ENCODE measurements at regions not wholly inside any gene's neighbourhood (a gene's known extent, or its start where the extent isn't known, plus 50 kb on each side); places are given as distances from the start of the nearest gene placed in this dataset.

- DNase-seq (ENCODE audit: low read depth in 2 of 2, low spot score in 1 of 2) = no peak
These were observed 177.0 kb upstream of the EDNRA start for GRCh38 chr4:147303873-147304229.

DNA sequence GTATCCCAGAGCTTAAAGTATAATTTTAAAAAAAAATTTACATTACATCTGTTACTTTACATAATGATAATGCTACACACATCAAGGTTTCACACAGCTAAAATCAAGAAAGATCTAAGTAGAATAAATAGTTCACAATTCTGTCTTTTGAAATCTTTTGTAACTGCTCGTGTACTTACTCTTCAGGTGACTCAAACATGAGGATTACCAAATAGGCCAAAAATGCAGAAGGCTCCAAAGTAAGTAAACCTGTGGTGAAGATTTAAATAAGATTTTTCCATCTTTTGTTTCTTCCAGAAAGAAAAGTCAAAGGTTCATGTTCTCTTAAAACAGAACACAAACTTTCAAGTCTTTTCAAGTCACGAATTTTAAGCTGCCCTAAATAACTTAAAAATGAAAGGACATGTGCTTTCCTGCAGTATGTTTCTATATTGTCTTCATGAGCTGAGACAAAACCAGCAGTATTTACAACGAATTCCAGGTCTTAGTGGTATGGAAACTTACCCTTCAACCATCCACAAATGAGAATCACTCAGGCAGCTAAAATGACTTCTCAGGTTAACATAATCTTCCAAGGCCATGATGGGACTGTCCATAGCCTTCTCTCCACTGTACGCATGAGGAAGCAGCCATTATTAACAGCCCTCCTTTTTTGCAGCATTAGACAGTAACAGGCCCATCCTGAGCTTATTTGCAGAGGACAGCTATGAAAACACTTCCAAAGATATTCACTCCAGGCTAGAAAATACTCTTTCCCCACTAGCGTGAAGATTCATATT, 172.8 kb upstream of the EDNRA start:
- no peak for DNase-seq (ENCODE audit: low read depth in 2 of 2, low spot score in 1 of 2)

DNA sequence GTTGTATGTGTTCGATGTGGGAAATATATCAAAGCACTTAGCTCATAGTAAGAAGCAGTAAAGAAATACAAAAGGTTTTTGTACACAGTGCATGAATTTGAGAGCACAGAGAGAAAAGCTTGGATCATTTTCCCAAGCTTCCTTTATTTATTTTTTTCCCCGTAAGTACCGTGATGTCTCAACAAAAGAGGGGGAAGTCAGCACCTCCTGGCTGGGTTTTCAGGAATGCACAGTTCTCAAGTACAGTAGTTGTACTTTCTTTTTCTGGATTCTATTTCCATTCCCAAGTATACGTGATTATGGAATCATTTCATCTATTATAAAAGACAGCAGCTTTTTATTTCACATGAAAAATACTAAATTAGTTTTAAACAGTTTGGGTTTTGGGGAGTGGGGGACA, 171.5 kb upstream of the EDNRA start:
- no peak for DNase-seq (ENCODE audit: low read depth in 2 of 2, low spot score in 1 of 2)

DNA sequence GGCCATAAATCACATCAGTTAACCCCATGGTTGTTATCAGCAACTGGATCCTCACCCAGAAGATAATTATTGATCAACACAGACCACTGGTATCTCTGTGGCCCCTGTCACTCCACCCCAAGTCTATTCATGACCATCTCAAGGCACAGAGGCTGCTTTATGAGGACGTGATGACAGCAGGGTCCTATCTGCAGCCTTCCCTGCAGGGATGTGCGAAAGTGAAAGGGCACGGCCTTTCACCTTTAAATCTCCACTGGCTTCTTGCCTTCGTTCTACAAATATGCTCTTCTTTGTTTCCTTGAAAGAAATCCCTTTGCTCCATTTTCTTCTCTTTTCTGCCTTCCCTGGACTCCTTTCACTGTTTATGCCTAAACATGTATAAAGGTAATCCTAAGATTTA, 170.6 kb upstream of the EDNRA start:
- no peak for DNase-seq (ENCODE audit: low read depth in 2 of 2, low spot score in 1 of 2)

DNA sequence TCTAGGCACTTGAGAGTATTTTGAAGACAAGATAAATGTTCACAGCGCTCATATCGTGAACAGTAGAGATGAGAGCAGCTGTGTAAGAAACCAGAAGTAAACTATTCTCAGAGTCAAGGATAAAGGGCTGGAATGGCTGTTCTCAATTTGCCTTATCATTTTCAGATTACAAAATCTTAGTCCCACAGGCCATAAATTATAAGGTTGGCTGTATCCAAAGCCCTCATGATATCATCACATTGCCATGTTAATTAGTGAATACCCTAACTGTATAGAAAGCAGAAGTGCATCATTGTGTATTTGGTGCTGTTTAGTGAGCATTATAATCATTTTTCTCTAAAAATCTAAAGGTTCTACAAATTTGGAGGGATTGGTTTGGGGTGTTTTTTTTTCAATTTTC, 168.9 kb upstream of the EDNRA start:
- DNase-seq (ENCODE audit: low read depth in 2 of 2, low spot score in 1 of 2) = no peak

DNA sequence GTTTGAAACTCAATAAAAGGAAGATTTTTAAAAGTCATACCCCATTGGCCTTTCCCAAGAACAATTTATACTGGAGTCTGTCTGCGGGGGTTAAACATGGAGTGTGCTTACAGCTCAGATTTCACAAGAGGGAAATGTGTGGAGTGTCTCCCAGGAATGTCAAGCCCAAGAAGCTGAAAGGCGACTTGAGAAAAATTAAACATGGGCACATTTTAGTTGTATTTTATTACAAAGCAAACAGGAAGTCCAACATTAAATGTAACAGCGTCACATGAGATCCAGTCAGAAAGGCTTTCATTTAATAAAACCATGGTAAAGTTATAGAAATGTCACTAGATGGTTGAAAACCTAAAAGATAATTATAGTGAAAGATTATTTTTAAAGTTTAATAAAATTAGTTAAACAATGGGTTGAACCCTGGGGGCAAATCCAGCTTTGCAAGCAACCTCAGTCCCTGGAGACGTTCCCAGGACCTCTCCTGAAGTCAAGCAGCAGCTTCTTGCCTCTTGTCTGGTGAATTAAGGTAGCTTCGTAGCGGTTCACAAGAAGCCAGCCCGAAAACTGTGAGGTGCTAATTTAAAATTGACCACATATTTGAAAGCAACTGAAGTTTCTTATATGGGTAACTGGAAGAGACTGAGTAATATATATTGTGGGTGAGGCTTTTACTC, 168.4 kb upstream of the EDNRA start:
- DNase-seq (ENCODE audit: low read depth in 2 of 2, low spot score in 1 of 2) = no peak

DNA sequence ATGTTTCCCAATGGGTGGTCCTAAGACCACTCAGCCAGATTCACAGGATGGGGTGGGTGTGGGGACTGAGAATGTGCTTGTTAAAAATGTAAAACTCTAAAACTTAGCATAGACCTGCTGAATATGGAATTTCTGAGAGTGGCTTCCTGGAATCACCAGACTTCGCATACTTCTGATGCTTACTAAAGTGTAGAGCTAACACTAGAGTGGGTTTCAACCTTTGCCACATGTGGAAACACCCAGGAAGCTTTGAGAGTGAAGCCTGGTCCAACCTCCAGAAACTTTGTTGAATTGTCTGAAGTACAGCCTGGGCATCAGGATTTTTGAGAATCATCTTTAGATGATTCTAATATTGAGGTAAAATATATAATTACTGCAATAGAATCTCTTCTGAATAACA, 167.8 kb upstream of the EDNRA start:
- DNase-seq (ENCODE audit: low read depth in 2 of 2, low spot score in 1 of 2) = no peak

DNA sequence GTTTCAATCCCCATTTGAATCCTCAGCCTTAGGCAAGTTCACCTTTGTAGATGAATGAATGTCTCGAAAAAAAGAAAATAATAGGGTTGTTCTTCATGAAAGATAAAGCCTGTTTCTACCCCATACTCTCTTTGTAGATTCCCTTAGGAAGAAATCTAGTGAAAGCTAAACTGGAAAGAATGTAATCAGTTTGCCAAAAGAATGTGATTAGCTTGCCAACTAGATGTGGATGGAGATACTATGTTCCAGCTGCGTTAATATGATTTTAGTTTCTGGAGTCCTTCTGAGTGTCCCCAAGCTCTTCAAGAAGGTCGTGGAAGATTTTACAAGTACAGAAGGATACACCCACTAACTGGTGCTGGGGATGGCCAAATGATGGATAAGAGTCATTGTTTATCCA, 162.3 kb upstream of the EDNRA start:
- no peak for DNase-seq (ENCODE audit: low read depth in 2 of 2, low spot score in 1 of 2)

DNA sequence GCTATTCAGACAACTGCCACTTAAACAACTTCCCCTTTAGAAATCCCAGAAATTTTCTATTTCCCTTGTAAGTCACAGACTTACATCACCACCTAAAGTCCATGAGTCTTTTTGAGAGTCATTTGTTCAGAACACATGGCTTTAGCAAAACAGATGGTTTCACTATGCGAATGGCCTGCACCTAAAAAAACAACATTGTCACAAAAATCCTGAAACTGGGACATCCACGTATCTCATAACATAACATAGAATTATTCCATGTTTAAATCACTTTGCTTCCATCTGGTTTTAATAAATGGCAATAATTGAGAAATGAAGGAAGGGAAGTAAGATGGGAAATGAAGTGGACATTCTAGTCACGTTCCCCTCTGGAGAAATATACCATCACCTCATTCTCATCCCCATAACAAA, 155.3 kb upstream of the EDNRA start:
- DNase-seq (ENCODE audit: low read depth in 2 of 2, low spot score in 1 of 2) = no peak

GRCh38 chr4:147326591-147326990, 154.3 kb upstream of the EDNRA start:
- DNase-seq (ENCODE audit: low read depth in 2 of 2, low spot score in 1 of 2) = no peak

GRCh38 chr4:147327322-147327721, 153.6 kb upstream of the EDNRA start:
- DNase-seq (ENCODE audit: low read depth in 2 of 2, low spot score in 1 of 2) = no peak

DNA sequence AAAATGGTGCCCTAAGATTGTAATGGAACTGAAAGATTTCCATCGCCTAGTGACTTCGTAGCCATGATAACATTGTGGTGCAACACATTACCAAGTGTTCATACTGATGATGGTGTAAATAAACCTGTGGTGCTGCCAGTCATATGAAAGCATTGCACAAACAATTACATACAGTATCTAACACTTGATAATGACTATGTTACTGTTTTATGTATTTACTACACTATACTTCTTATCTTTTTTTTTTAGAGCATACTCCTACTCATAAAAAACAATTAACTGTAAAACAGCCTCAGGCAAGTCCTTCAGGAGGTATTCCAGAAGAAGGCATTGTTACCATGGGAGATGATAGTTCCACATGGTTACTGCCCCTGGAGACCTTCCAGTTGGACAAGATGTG, 152.7 kb upstream of the EDNRA start:
- DNase-seq (ENCODE audit: low read depth in 2 of 2, low spot score in 1 of 2) = no peak

DNA sequence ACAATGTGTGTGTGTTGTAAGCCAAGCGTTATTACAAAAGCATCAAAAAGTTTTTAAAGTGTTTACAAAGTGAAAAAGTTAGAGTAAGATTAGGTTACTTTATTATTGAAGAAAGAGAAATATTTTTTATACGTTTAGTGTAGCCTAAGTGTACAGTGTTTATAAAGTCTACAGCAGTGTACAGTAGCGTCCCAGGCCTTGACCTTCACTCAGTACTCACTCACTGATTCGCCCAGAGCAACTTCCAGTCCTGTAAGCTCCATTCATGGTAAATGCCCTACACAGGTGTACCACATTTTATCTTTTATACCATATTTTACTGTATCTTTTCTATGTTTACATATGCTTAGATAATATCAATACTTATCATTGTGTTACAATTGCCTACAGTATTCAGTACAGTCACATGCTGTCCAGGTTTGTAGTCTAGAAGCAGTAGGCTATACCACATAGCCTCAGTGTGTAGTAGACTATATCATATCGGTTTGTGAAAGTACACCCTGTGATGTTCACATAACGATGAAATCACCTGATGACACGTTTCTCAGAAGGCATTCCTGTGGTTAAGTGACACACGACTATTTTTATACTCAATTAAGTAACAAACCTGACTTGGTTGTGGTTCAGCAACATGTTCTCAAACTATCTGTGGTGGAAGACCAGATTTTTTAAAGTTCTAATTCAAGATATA, 152.0 kb upstream of the EDNRA start:
- DNase-seq (ENCODE audit: low read depth in 2 of 2, low spot score in 1 of 2) = no peak

- DNase-seq (ENCODE audit: low read depth in 2 of 2, low spot score in 1 of 2) = no peak
These were observed 148.8 kb upstream of the EDNRA start for GRCh38 chr4:147332091-147332490.

GRCh38 chr4:147334478-147334877, 146.4 kb upstream of the EDNRA start:
- no peak for DNase-seq (ENCODE audit: low read depth in 2 of 2, low spot score in 1 of 2)

DNA sequence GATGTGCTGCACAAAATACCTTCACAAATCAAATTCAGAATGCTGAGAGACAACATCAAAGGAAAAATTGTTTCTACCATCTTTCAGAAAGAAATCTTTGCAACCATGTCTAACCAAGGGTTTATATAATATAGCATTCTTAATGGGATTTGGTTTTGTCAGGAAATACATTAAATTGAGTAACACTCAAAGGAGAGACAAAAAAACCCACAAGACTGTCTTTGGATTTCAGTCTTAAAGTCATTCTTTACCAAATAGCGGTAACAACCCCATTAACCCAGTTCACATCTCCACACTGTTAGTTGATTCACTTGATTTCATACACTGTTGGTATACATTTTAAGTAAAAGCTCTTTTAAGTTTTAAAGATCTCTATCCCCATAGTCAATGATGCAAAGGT, 145.7 kb upstream of the EDNRA start:
- DNase-seq (ENCODE audit: low read depth in 2 of 2, low spot score in 1 of 2) = no peak

DNA sequence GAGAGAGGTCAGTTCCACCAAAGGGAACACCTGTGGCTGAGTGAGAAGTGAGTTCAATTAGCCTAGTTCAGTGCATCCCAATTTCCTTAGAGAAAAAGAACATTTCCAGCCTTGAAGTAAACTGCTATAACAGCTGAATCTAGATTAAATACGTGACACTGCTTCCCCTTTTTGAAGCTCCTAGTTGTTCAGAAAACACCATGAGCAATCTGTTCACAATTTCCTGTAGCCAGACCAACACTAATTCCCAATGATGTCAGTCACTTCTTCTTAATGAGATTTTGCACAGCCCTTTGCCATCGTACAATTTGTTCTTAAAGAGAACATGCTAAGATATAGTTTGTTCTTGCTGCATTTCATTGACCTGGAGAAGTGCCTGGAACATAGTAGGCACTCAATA, 144.6 kb upstream of the EDNRA start:
- DNase-seq (ENCODE audit: low read depth in 2 of 2, low spot score in 1 of 2) = no peak

DNA sequence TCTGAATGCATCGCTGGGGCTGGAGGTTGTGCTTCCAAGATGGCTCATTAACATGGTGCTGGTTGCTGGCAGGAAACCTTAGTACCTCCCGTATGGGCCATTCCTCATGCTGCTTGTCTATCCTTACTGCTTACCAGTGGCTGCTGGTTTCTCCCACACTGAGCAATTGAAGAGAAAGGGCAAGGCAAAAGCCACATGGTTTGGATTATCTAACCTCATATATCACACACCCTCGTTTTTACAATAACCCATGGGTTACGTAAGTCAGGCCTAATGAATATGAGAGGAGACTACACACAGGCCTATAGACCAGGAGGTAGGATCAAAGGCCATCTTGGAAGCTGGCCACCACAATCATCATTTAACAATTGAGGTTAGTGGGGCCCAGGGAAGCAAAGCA, 141.8 kb upstream of the EDNRA start:
- DNase-seq (ENCODE audit: low read depth in 2 of 2, low spot score in 1 of 2) = no peak

GRCh38 chr4:147340111-147340510, 140.8 kb upstream of the EDNRA start:
- no peak for DNase-seq (ENCODE audit: low read depth in 2 of 2, low spot score in 1 of 2)

DNA sequence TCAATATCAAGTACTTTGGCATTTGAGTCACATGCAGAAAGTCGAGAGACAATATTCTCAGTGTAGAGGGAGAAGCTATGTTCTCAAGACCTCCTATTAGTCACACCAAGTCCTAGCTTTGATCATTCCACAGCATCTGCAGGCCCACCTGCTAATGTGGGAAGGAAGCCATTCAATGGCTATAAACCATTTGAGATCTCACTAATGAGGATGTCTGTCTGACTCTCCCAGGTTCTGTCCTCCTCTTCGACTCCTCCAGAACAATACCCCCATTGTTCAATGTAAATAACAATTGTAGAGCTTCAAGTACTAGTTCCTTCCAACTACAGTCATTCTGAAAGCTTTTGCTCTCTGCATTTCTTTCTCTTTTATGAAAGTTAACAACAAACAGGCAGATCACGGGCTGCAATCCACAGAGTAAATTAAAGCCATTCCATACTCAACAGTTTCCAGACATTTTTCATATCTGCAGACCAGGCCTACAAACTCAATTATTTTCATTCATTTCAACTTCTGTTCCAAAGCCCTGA, 140.2 kb upstream of the EDNRA start:
- DNase-seq (ENCODE audit: low read depth in 2 of 2, low spot score in 1 of 2) = no peak

DNA sequence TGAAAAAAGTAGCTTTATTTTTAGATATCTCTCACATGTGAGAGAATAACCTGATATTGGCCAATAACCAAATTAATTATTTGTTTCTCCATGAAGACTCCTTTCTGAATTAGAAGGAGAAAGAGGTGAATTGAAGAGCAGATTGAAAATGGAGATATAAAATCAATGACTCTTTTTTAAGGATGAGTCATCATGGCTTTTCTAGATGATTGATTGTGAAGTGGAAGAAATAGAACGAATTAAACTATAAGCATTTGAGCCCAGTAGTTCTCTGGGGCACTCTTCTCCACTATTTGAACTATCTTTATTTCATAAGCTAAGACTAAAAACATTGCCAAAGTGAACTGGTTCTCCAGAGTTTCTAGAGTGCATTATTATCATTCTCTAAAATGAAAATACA, 137.2 kb upstream of the EDNRA start:
- no peak for DNase-seq (ENCODE audit: low read depth in 2 of 2, low spot score in 1 of 2)

DNA sequence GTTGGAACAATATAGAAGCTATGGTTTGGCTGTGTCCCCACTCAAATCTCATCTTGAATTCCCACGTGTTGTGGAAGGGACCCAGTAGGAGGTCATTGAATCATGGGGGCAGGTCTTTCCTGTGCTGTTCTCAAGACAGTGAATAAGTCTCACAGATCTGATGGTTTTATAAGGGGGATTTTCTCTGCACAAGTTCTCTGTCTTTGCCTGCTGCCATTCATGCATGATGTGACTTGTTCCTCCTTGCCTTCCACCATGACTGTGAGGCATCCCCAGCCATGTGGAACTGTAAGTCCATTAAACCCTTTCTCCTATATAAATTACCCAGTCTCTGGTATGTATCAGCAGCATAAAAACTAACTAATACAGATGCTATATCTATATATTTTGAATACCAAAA, 135.2 kb upstream of the EDNRA start:
- no peak for DNase-seq (ENCODE audit: low read depth in 2 of 2, low spot score in 1 of 2)
